ENCODE measurements at regions not wholly inside any gene's neighbourhood (a gene's known extent, or its start where the extent isn't known, plus 50 kb on each side); places are given as distances from the start of the nearest gene placed in this dataset.
A peak's percentile ranks its signal among the peaks of the same experiment; 100 is the strongest.

GRCh38 chr5:173763410-173763809 is 124.7 kb upstream of the CPEB4 start:
- TF ChIP-seq CTCF (IDR thresholded peaks at IDR 0.05; ENCODE audit: poor library complexity) (no peak), EZH2 (IDR thresholded peaks at IDR 0.05; ENCODE audit: borderline replicate concordance) (no peak), EZH2phosphoT487 (IDR thresholded peaks at IDR 0.05; ENCODE audit: low read depth, severe bottlenecking, unreplicated experiment) (no peak)
- H3K27ac ChIP-seq = peak overlapping the region; percentile 91
- no peak for DNase-seq (ENCODE audit: low spot score)
- no peaks in the 10 kb centered on the region for H3K9me3 ChIP-seq (ENCODE audit: low read depth)
- no peaks in the 10 kb centered on the region for H3K36me3 ChIP-seq (replicated peaks; ENCODE audit: insufficient read depth, low read depth)
- no peak overlapping the region for H3K4me2 ChIP-seq
- no peaks in the 10 kb centered on the region for H3K79me2 ChIP-seq
- H3K4me1 ChIP-seq (ENCODE audit: insufficient read depth) = peaks cover 38% of the 10 kb centered on the region
- WGBS (ENCODE audit: low lambda C conversion rate, missing lambda C conversion rate) = 74% methylated on average over 8 of the region's 8 CpGs
- no peak overlapping the region for H3K4me3 ChIP-seq
- H3K27me3 ChIP-seq = no peaks in the 10 kb centered on the region
- H3K9me2 ChIP-seq (replicated peaks; ENCODE audit: insufficient read depth) = no peaks in the 10 kb centered on the region
- H4K20me1 ChIP-seq (ENCODE audit: insufficient read depth, poor library complexity, severe bottlenecking) = no peaks in the 10 kb centered on the region
- no peak overlapping the region for H2AFZ ChIP-seq

GRCh38 chr5:173764332-173765028 is 123.7 kb upstream of the CPEB4 start:
- Histone ChIP-seq H3K27ac (peak overlapping the region; percentile 91), H3K9me3 (ENCODE audit: low read depth) (no peaks in the 10 kb centered on the region), H3K4me2 (peak overlapping the region; percentile 34), H3K4me1 (ENCODE audit: insufficient read depth) (peaks cover 38% of the 10 kb centered on the region), H3K79me2 (no peaks in the 10 kb centered on the region), H3K27me3 (no peaks in the 10 kb centered on the region), H4K20me1 (ENCODE audit: insufficient read depth, poor library complexity, severe bottlenecking) (no peaks in the 10 kb centered on the region), H2AFZ (peak overlapping the region; percentile 22), H3K4me3 (no peak overlapping the region), H3K9me2 (replicated peaks; ENCODE audit: insufficient read depth) (no peaks in the 10 kb centered on the region), H3K36me3 (replicated peaks; ENCODE audit: insufficient read depth, low read depth) (no peaks in the 10 kb centered on the region)
- no peak for TF ChIP-seq EZH2 (IDR thresholded peaks at IDR 0.05; ENCODE audit: borderline replicate concordance)
- peak; percentile 92 for DNase-seq (ENCODE audit: low spot score)
- 39% methylated on average over 13 of the region's 13 CpGs for WGBS (ENCODE audit: low lambda C conversion rate, missing lambda C conversion rate)

- peaks cover 38% of the 10 kb centered on the region for H3K4me1 ChIP-seq (ENCODE audit: insufficient read depth)
- no peak overlapping the region for H3K4me3 ChIP-seq
- 92% methylated on average over 9 of the region's 9 CpGs for WGBS (ENCODE audit: low lambda C conversion rate, missing lambda C conversion rate)
- H3K9me2 ChIP-seq (replicated peaks; ENCODE audit: insufficient read depth) = no peaks in the 10 kb centered on the region
- H3K36me3 ChIP-seq (replicated peaks; ENCODE audit: insufficient read depth, low read depth) = no peaks in the 10 kb centered on the region
- H3K4me2 ChIP-seq = peak overlapping the region; percentile 34
- H3K79me2 ChIP-seq = no peaks in the 10 kb centered on the region
- peak overlapping the region; percentile 91 for H3K27ac ChIP-seq
- no peak overlapping the region for H2AFZ ChIP-seq
- H3K9me3 ChIP-seq (ENCODE audit: low read depth) = no peaks in the 10 kb centered on the region
- no peaks in the 10 kb centered on the region for H4K20me1 ChIP-seq (ENCODE audit: insufficient read depth, poor library complexity, severe bottlenecking)
- DNase-seq (ENCODE audit: low spot score) = no peak
- TF ChIP-seq EZH2 (IDR thresholded peaks at IDR 0.05; ENCODE audit: borderline replicate concordance) (no peak), EZH2phosphoT487 (IDR thresholded peaks at IDR 0.05; ENCODE audit: low read depth, severe bottlenecking, unreplicated experiment) (no peak), CTCF (IDR thresholded peaks at IDR 0.05; ENCODE audit: poor library complexity) (no peak)
- no peaks in the 10 kb centered on the region for H3K27me3 ChIP-seq
These were observed 123.0 kb upstream of the CPEB4 start for GRCh38 chr5:173765029-173765644.

- peaks cover 38% of the 10 kb centered on the region for H3K4me1 ChIP-seq (ENCODE audit: insufficient read depth)
- TF ChIP-seq EZH2phosphoT487 (IDR thresholded peaks at IDR 0.05; ENCODE audit: low read depth, severe bottlenecking, unreplicated experiment) (no peak), EZH2 (IDR thresholded peaks at IDR 0.05; ENCODE audit: borderline replicate concordance) (no peak), CTCF (IDR thresholded peaks at IDR 0.05; ENCODE audit: poor library complexity) (no peak)
- H2AFZ ChIP-seq = no peak overlapping the region
- no peak overlapping the region for H3K4me3 ChIP-seq
- no peaks in the 10 kb centered on the region for H3K9me3 ChIP-seq (ENCODE audit: low read depth)
- WGBS (ENCODE audit: low lambda C conversion rate, missing lambda C conversion rate) = 80% methylated on average over 6 of the region's 6 CpGs
- no peaks in the 10 kb centered on the region for H3K9me2 ChIP-seq (replicated peaks; ENCODE audit: insufficient read depth)
- no peaks in the 10 kb centered on the region for H3K36me3 ChIP-seq (replicated peaks; ENCODE audit: insufficient read depth, low read depth)
- H4K20me1 ChIP-seq (ENCODE audit: insufficient read depth, poor library complexity, severe bottlenecking) = no peaks in the 10 kb centered on the region
- H3K27ac ChIP-seq = peak overlapping the region; percentile 91
- no peaks in the 10 kb centered on the region for H3K27me3 ChIP-seq
- H3K79me2 ChIP-seq = no peaks in the 10 kb centered on the region
- no peak overlapping the region for H3K4me2 ChIP-seq
- DNase-seq (ENCODE audit: low spot score) = no peak
These were observed 122.5 kb upstream of the CPEB4 start for GRCh38 chr5:173765661-173766060.

All from hepatocyte (in vitro differentiated cells).